Retinal pigment epithelial cell (primary cell): ENCODE measurements at regions not wholly inside any gene's neighbourhood (a gene's known extent, or its start where the extent isn't known, plus 50 kb on each side); places are given as distances from the start of the nearest gene placed in this dataset.

ENCODE experiments used
- DNase-seq: peaks from one replicate; pipeline ENCODE4 v3.0.0-alpha.2; 2010; ENCODE audit warnings: low read depth
- H3K4me3 ChIP-seq: 2 replicates; pipeline ENCODE4 v1.5.1; 2011; ENCODE audit warnings: mild to moderate bottlenecking, low read length, control low read depth, moderate library complexity
- CTCF ChIP-seq: conservative IDR thresholded peaks from 2 replicates; pipeline ENCODE4 v1.5.1; 2011; ENCODE audit warnings: low read depth, low read length, control low read depth, inconsistent platforms

DNA sequence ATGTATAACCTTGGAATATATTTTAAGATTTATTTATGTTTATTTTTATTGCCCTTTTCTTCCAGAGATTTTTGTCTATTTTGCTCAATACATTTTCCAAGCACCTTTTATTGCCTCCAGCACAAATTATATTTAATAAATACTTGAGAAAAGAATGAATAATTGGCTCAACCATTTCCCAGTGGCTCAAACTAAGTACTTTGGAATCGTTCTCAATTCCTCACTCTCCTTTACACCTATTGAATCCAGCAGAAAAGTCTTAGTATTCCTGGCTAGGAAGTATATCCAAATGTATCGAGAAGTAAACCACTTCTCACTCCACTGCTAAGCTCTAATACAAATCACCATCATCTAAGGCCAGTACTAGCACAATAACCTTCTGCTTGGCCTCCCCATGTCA is 276.1 kb downstream of the NEBL start:
- no peak for TF ChIP-seq CTCF
- H3K4me3 ChIP-seq, result no peak overlapping the region
- no peak for DNase-seq

- TF ChIP-seq CTCF, result no peak
Measured at GRCh38 chr10:20618011-20618547, 279.0 kb downstream of the NEBL start.

DNA sequence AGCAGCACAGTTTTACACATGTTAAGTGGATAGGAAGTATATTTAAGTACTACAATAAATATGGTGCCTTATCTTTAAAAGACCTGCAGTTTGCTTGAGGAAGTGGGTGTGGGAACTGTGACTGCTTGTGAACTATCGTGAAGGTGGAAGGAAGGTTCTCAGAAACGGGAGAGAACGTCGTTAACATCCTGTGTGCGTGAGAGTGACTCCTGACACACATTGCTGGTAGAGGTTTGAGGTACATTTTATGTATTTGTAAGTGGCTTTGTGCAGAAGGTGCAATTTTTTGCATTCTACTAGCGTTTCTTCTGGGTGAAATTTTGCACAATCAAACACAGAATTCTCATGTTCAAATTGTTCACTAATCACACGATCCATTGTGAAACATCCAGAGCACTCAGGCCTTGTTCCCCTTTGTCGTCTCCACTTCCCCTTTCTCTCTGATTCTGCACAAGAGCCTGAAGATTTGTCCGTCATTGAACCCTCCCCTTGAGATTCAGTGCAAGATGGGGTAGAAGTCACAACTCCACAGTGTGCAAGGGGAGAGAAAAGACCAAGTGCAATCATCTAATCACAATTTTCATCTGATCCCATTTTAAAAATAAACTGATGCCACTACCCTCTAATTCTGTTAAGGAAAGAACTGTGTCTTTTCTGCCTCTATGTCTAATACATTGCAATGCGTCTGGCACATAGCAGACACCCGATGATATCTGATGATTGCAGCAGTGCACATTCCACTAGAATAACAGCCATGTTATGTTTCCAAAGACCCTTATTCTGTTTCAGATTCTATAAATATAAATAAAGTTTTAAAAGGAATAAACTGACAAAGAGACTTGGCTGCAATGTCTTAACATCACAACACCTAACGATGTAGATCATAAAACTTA is 279.9 kb downstream of the NEBL start:
- no peak for DNase-seq
- TF ChIP-seq CTCF, result no peak
- H3K4me3 ChIP-seq, result no peak overlapping the region

More at GRCh38 chr10:20618011-20618547, 279.0 kb downstream of the NEBL start:
- no peak for DNase-seq
- no peak overlapping the region for H3K4me3 ChIP-seq

- DNase-seq, result no peak
- TF ChIP-seq CTCF, result no peak
Measured at GRCh38 chr10:20616056-20616671, 280.9 kb downstream of the NEBL start.

DNA sequence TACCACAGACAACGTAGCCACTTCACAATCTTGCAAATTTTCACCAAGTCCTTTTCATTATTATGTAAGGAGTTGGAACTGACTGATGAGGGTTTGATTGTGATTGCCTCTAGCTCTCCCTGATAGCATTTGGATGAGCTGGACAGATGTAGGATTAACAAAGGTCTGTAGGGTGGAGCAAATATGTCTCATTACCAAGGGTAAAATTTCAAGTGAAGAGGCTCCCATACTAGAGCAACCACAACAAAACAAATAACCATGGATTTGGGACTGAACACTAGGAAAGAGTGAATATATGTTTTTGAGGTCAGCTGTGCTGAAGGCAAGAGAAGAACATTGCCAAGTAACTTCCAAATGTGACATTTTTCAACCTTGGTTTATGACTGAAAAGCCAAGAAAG is 281.7 kb downstream of the NEBL start:
- TF ChIP-seq CTCF, result no peak
- no peak for DNase-seq
- H3K4me3 ChIP-seq, result no peak overlapping the region

More at GRCh38 chr10:20616056-20616671, 280.9 kb downstream of the NEBL start:
- no peak overlapping the region for H3K4me3 ChIP-seq

- no peak for DNase-seq
- no peak overlapping the region for H3K4me3 ChIP-seq
- no peak for TF ChIP-seq CTCF
Measured at GRCh38 chr10:20614911-20615310, 282.2 kb downstream of the NEBL start.
